HEK293T (cell line): ENCODE measurements at regions not wholly inside any gene's neighbourhood (a gene's known extent, or its start where the extent isn't known, plus 50 kb on each side); places are given as distances from the start of the nearest gene placed in this dataset.
"Not testable (repeated sequence)": the region's sequence is repeated elsewhere in the genome, so short reads cannot be mapped to it uniquely, and the experiment has no call there.

Source experiments
- FOXM1 ChIP-seq: fragments of 450-650 bp; IDR thresholded peaks from 2 replicates; pipeline ENCODE4 v1.6.1; 2017; ENCODE audit warnings: mild to moderate bottlenecking, borderline replicate concordance
- L3MBTL2 ChIP-seq: fragments of 450-650 bp; conservative IDR thresholded peaks from 2 replicates; pipeline ENCODE4 v1.6.1; 2016; ENCODE audit warnings: mild to moderate bottlenecking
- TARDBP ChIP-seq: fragments of 450-650 bp; IDR thresholded peaks from 2 replicates; pipeline ENCODE4 v1.6.1; 2016

GRCh38 chr6:62991696-62992095 lies 219.6 kb upstream of the FKBP1C start:
- not testable (repeated sequence) for TF ChIP-seq TARDBP, L3MBTL2, FOXM1
